Loucy (cell line): ENCODE measurements at regions not wholly inside any gene's neighbourhood (a gene's known extent, or its start where the extent isn't known, plus 50 kb on each side); places are given as distances from the start of the nearest gene placed in this dataset.

Source experiments
- EZH2phosphoT487 ChIP-seq: fragments of 200-600 bp; IDR thresholded peaks from 2 replicates; pipeline ENCODE4 v1.6.1; 2018; ENCODE audit warnings: antibody characterized with exemption, mild to moderate bottlenecking, moderate library complexity, borderline replicate concordance
- TF ChIP-seq, protein P1 (sequence below): fragments of 200-600 bp; sonication (generic); conservative IDR thresholded peaks from 2 replicates; pipeline ENCODE4 v1.5.1; 2014; ENCODE audit warnings: mild to moderate bottlenecking, antibody characterized with exemption, low read length

DNA sequence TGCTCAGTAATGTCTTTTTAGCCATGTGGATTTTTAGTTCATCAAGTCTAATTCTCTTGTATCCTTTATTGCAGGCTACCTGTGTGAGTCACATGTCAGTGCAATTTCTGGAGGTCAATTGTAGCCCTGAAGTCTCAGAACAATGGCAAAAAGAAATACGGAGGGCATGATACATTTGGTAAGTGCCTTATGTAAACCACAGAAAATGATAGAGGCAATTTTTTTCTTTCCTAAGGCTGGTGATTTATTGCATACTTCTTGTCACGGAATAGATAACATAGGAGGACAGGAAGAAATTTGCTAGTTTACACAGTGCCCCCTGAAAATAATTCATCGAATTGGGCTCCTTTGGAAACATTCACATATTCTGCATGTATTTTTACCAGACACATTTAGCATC is 235.9 kb downstream of the DMRTA1 start:
- TF ChIP-seq, protein P1, sequence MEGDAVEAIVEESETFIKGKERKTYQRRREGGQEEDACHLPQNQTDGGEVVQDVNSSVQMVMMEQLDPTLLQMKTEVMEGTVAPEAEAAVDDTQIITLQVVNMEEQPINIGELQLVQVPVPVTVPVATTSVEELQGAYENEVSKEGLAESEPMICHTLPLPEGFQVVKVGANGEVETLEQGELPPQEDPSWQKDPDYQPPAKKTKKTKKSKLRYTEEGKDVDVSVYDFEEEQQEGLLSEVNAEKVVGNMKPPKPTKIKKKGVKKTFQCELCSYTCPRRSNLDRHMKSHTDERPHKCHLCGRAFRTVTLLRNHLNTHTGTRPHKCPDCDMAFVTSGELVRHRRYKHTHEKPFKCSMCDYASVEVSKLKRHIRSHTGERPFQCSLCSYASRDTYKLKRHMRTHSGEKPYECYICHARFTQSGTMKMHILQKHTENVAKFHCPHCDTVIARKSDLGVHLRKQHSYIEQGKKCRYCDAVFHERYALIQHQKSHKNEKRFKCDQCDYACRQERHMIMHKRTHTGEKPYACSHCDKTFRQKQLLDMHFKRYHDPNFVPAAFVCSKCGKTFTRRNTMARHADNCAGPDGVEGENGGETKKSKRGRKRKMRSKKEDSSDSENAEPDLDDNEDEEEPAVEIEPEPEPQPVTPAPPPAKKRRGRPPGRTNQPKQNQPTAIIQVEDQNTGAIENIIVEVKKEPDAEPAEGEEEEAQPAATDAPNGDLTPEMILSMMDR: no peak
- TF ChIP-seq EZH2phosphoT487: no peak
